Activated CD8-positive, alpha-beta T cell treated with anti-CD3 and anti-CD28 coated beads, Interleukin-2, amount 10 ng/mL, durations not matched to agents 7 days and 5 days (primary cell): ENCODE measurements at regions not wholly inside any gene's neighbourhood (a gene's known extent, or its start where the extent isn't known, plus 50 kb on each side); places are given as distances from the start of the nearest gene placed in this dataset.

ENCODE experiments used
- ATAC-seq: fragments of 150-1000 bp; cut with Tn5 transposase; one replicate; pipeline ENCODE4 v1.10.0; 2021; ENCODE audit warnings: moderate library complexity
- CTCF ChIA-PET: fragments of 350-600 bp; sonication (Branson Sonifier 250); formaldehyde crosslinking; loops from one replicate; lab custom pipeline; 2021; ENCODE audit warnings: antibody characterized with exemption; lab: Charles Lee
- POLR2A ChIA-PET: fragments of 350-600 bp; sonication (Branson Sonifier 250); formaldehyde crosslinking; loops from one replicate; lab custom pipeline; 2021; ENCODE audit warnings: antibody characterized with exemption; lab: Charles Lee
- DNase-seq: peaks from one replicate; pipeline ENCODE4 v3.0.0-alpha.2; 2020
- H3K27ac Mint-ChIP-seq: one replicate; pipeline ENCODE4 v1.8.0; 2021; ENCODE audit warnings: mild to moderate bottlenecking, mixed read lengths
- H3K27me3 Mint-ChIP-seq: one replicate; pipeline ENCODE4 v1.8.0; 2021; ENCODE audit warnings: low read depth, mixed read lengths
- H3K36me3 Mint-ChIP-seq: one replicate; pipeline ENCODE4 v1.8.0; 2021; ENCODE audit warnings: low read depth, mixed read lengths
- H3K4me1 Mint-ChIP-seq: one replicate; pipeline ENCODE4 v1.8.0; 2021; ENCODE audit warnings: low read depth, mixed read lengths
- H3K4me3 Mint-ChIP-seq: one replicate; pipeline ENCODE4 v1.8.0; 2021; ENCODE audit warnings: mild to moderate bottlenecking, mixed read lengths
- H3K9me3 Mint-ChIP-seq: one replicate; pipeline ENCODE4 v1.8.0; 2022; ENCODE audit warnings: mixed read lengths; ENCODE audit not compliant: insufficient read depth

GRCh38 chr5:96340357-96340756 is 92.7 kb downstream of the PCSK1 start:
- POLR2A ChIA-PET: no interaction called here
- Mint-ChIP-seq H3K27me3 (peaks cover 16% of the 10 kb centered on the region), H3K27ac (no peak overlapping the region), H3K9me3 (no peaks in the 10 kb centered on the region), H3K36me3 (no peaks in the 10 kb centered on the region), H3K4me1 (peaks cover 9% of the 10 kb centered on the region), H3K4me3 (no peak overlapping the region)
- DNase-seq (no peak), ATAC-seq (no peak)
- CTCF ChIA-PET: interaction anchor here (1.4 to 12.4 kb wide), 3 partner anchors 259 to 481 kb away, joined by 3 to 222 read pairs (median 79); no protein-coding TSS in a partner anchor

- ATAC-seq (no peak), DNase-seq (no peak)
- Mint-ChIP-seq H3K27me3 (peaks cover 16% of the 10 kb centered on the region), H3K4me3 (no peak overlapping the region), H3K4me1 (peaks cover 5% of the 10 kb centered on the region), H3K9me3 (no peaks in the 10 kb centered on the region), H3K27ac (no peak overlapping the region), H3K36me3 (no peaks in the 10 kb centered on the region)
- POLR2A ChIA-PET: no interaction called here
- CTCF ChIA-PET: interaction anchor here (5.8 to 12.4 kb wide), 2 partner anchors 260 to 480 kb away, joined by 79 to 222 read pairs; no protein-coding TSS in a partner anchor
Observed at GRCh38 chr5:96339862-96340261, 93.2 kb downstream of the PCSK1 start.

- Mint-ChIP-seq H3K4me3 (no peak overlapping the region), H3K4me1 (no peaks in the 10 kb centered on the region), H3K36me3 (no peaks in the 10 kb centered on the region), H3K27me3 (peaks cover 16% of the 10 kb centered on the region), H3K27ac (no peak overlapping the region), H3K9me3 (no peaks in the 10 kb centered on the region)
- ATAC-seq (no peak), DNase-seq (no peak)
- ChIA-PET CTCF (interaction anchor here (1.1 to 12.4 kb wide), 3 partner anchors 12 to 479 kb away, joined by 3 to 222 read pairs (median 79); no protein-coding TSS in a partner anchor), POLR2A (no interaction called here)
Observed at GRCh38 chr5:96338624-96339415, 94.2 kb downstream of the PCSK1 start.

- no peaks in the 10 kb centered on the region for H3K36me3 Mint-ChIP-seq
- no peaks in the 10 kb centered on the region for H3K4me1 Mint-ChIP-seq
- no peak for DNase-seq
- no peak overlapping the region for H3K4me3 Mint-ChIP-seq
- POLR2A ChIA-PET: no interaction called here
- H3K27me3 Mint-ChIP-seq: peaks cover 16% of the 10 kb centered on the region
- CTCF ChIA-PET: interaction anchor here (0.6 to 12.4 kb wide), 8 partner anchors 9 to 557 kb away, joined by 3 to 222 read pairs (median 8); no protein-coding TSS in a partner anchor
- no peak overlapping the region for H3K27ac Mint-ChIP-seq
- no peaks in the 10 kb centered on the region for H3K9me3 Mint-ChIP-seq
- no peak for ATAC-seq
Observed at GRCh38 chr5:96338091-96338490, 95.0 kb downstream of the PCSK1 start.

- H3K9me3 Mint-ChIP-seq: no peaks in the 10 kb centered on the region
- H3K27ac Mint-ChIP-seq: no peak overlapping the region
- ATAC-seq (no peak), DNase-seq (no peak)
- H3K4me3 Mint-ChIP-seq: no peak overlapping the region
- no peaks in the 10 kb centered on the region for H3K4me1 Mint-ChIP-seq
- ChIA-PET CTCF (interaction anchor here (0.5 to 12.4 kb wide), 23 partner anchors 8 to 710 kb away, joined by 3 to 222 read pairs (median 5); no protein-coding TSS in a partner anchor), POLR2A (interaction anchor here (0.8 kb wide), 1 partner anchor 502 kb away, joined by 3 read pairs; no protein-coding TSS in a partner anchor)
- peaks cover 12% of the 10 kb centered on the region for H3K27me3 Mint-ChIP-seq
- H3K36me3 Mint-ChIP-seq: no peaks in the 10 kb centered on the region
Observed at GRCh38 chr5:96337048-96337781, 95.8 kb downstream of the PCSK1 start.

- no peak overlapping the region for H3K27ac Mint-ChIP-seq
- H3K4me1 Mint-ChIP-seq: no peaks in the 10 kb centered on the region
- H3K4me3 Mint-ChIP-seq: no peak overlapping the region
- H3K27me3 Mint-ChIP-seq: peaks cover 17% of the 10 kb centered on the region
- no peaks in the 10 kb centered on the region for H3K36me3 Mint-ChIP-seq
- DNase-seq (peak; percentile 73), ATAC-seq (peak; percentile 84)
- ChIA-PET POLR2A (interaction anchor here (0.8 to 1.2 kb wide), 2 partner anchors 475 to 501 kb away, joined by 3 to 4 read pairs; no protein-coding TSS in a partner anchor), CTCF (interaction anchor here (0.6 to 12.4 kb wide), 40 partner anchors 8 to 709 kb away, joined by 3 to 222 read pairs (median 4); partner anchors contain the start of gene ELL2)
- no peaks in the 10 kb centered on the region for H3K9me3 Mint-ChIP-seq
Observed at GRCh38 chr5:96336351-96336985, 96.6 kb downstream of the PCSK1 start.

- no peaks in the 10 kb centered on the region for H3K36me3 Mint-ChIP-seq
- ChIA-PET POLR2A (interaction anchor here (1.2 kb wide), 1 partner anchor 475 kb away, joined by 4 read pairs; no protein-coding TSS in a partner anchor), CTCF (interaction anchor here (0.7 to 12.4 kb wide), 36 partner anchors 8 to 554 kb away, joined by 3 to 222 read pairs (median 4); partner anchors contain the start of gene ELL2)
- H3K4me3 Mint-ChIP-seq: no peak overlapping the region
- peaks cover 18% of the 10 kb centered on the region for H3K27me3 Mint-ChIP-seq
- ATAC-seq: peak; percentile 17
- no peak for DNase-seq
- H3K9me3 Mint-ChIP-seq: no peaks in the 10 kb centered on the region
- no peak overlapping the region for H3K27ac Mint-ChIP-seq
- H3K4me1 Mint-ChIP-seq: no peaks in the 10 kb centered on the region
Observed at GRCh38 chr5:96335873-96336272, 97.2 kb downstream of the PCSK1 start.

GRCh38 chr5:96333391-96333790 is 99.7 kb downstream of the PCSK1 start:
- H3K4me1 Mint-ChIP-seq: no peaks in the 10 kb centered on the region
- no peak overlapping the region for H3K27ac Mint-ChIP-seq
- no peaks in the 10 kb centered on the region for H3K9me3 Mint-ChIP-seq
- ChIA-PET CTCF (no interaction called here), POLR2A (no interaction called here)
- ATAC-seq (no peak), DNase-seq (no peak)
- H3K27me3 Mint-ChIP-seq: peaks cover 9% of the 10 kb centered on the region
- no peak overlapping the region for H3K4me3 Mint-ChIP-seq
- H3K36me3 Mint-ChIP-seq: no peaks in the 10 kb centered on the region

- H3K4me1 Mint-ChIP-seq: no peaks in the 10 kb centered on the region
- H3K9me3 Mint-ChIP-seq: no peaks in the 10 kb centered on the region
- peaks cover 9% of the 10 kb centered on the region for H3K27me3 Mint-ChIP-seq
- no peak for DNase-seq
- H3K4me3 Mint-ChIP-seq: no peak overlapping the region
- H3K27ac Mint-ChIP-seq: no peak overlapping the region
- no peak for ATAC-seq
- ChIA-PET POLR2A (no interaction called here), CTCF (no interaction called here)
- H3K36me3 Mint-ChIP-seq: no peaks in the 10 kb centered on the region
Observed at GRCh38 chr5:96332535-96333366, 100.3 kb downstream of the PCSK1 start.

GRCh38 chr5:96331681-96332361 is 101.2 kb downstream of the PCSK1 start:
- H3K27me3 Mint-ChIP-seq: peaks cover 13% of the 10 kb centered on the region
- ATAC-seq (no peak), DNase-seq (no peak)
- H3K9me3 Mint-ChIP-seq: no peaks in the 10 kb centered on the region
- ChIA-PET CTCF (interaction anchor here (1.8 kb wide), 1 partner anchor 10 kb away, joined by 3 read pairs; no protein-coding TSS in a partner anchor), POLR2A (no interaction called here)
- H3K27ac Mint-ChIP-seq: no peak overlapping the region
- no peaks in the 10 kb centered on the region for H3K4me1 Mint-ChIP-seq
- no peak overlapping the region for H3K4me3 Mint-ChIP-seq
- no peaks in the 10 kb centered on the region for H3K36me3 Mint-ChIP-seq
